ENCODE measurements at regions not wholly inside any gene's neighbourhood (a gene's known extent, or its start where the extent isn't known, plus 50 kb on each side); places are given as distances from the start of the nearest gene placed in this dataset.
"Not testable (repeated sequence)": the region's sequence is repeated elsewhere in the genome, so short reads cannot be mapped to it uniquely, and the experiment has no call there.

DNA sequence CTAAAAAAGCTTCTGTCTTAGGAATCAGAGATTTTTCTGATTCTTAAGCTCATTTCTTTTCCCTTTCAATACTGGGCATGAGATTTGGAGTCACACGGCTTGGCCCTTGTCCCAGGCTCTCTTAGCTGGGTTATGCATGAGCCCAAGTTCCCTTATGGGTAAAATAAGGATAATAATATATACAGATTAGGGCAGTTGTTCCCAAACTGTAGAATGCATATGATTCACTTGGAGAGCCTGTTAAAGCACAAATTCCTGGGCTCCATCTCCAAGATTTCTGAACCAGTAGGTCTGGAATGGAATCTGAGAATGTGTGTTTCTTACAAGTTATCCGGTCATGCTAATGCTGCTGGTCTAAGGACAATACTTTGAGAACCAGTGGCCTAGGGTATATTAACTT, 154.0 kb downstream of the REEP3 start:
- peak; percentile 85 for DNase-seq

DNA sequence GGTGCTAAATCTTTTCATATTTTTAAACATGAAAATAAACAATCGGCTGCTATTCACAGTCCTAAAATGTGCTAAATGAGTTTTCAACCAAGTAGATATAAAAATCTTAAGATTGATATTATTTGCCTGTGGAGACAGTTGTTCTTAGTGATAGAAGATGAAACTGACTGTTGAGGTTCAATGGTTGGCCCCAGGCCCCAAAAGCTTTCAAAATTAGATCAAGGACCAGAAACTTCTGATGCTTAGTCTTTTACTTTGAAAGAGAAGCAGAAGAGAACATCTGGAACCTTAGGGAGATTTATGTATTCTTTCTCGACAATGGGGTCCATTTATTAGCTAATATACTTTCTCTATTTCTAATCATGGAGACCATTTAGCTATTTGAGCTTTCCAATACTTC, 155.8 kb downstream of the REEP3 start:
- no peak for DNase-seq

DNA sequence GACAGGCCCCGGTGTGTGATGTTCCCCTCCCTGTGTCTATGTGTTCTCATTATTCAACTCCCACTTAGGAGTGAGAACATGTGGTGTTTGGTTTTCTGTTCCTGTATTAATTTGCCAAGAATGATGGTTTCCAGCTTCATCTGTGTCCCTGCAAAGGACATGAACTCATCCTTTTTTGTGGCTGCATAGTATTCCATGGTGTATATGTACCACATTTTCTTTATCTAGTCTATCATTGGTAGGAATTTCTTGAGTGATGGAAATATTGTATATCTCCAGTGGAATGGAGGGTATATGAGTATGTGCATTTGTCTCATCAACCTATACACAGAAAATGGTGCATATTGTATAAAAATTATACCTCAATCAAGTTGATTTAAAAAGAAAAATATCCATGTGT, 159.3 kb downstream of the REEP3 start:
- DNase-seq: not testable (repeated sequence)

DNA sequence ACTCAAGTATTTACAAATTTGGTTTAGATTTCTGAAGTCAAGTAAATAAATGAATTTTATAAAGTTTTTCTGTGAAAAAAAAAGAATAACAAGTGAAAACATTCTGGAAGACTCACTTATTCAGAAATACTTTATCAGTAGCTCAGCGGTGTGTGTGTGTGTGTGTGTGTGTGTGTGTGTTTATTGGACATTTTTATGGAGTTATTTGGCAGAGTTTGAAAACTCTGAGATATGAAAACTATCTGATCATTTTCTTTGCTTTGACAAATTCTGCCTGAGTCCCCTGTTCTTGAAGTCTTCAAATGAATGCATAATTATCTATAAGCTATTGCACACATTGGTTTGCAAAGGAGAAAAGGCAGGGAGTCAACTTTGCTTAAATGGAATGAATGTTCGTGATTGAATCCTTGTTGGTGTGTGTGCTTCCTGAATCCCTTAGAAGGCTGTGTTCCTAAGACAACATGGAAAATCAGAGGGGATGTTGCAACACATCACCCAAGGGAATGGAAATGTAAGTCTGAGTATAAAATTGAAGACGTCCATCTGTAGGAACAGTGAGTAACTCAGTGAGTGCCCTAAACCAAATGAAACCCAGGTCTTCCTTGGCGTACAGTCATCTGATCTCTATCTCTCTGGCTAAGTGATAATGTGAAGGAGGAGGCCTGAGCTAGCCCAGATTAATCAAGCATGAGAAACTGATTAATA, 160.9 kb downstream of the REEP3 start:
- peak; percentile 98 for DNase-seq

DNA sequence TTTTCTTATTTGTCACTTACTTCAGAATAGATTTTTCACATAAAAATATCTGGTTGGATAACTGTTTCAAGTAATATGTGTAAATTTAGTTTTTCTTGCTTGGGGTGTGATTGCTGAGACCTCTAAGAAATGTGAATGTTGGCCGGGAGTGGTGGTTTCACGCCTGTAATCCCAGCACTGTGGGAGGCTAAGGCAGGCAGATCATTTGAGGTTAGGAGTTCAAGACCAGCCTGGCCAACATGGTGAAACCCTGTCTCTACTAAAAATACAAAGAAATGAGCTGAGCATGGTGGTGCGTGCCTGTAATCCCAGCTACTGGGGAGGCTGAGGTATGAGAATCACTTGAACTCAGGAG, 161.5 kb downstream of the REEP3 start:
- not testable (repeated sequence) for DNase-seq

DNA sequence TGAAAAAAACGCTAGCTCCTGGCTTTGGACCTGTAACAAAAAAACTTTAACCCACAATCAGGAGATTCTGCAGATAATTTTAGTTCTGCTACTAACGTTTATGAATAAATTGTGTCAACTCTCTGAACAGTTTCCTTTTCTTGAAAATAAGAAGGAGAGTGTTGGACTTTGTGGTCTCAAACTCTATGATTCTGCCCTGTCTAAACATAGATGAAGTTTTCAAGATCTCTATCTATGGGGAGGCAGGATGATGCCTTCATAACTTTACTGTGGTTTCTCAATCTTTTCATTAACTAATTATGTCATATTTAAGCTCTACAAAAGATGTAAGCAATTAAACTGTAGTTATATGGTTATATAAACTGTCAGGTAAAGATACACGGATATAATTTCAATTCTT, 162.0 kb downstream of the REEP3 start:
- no peak for DNase-seq

DNA sequence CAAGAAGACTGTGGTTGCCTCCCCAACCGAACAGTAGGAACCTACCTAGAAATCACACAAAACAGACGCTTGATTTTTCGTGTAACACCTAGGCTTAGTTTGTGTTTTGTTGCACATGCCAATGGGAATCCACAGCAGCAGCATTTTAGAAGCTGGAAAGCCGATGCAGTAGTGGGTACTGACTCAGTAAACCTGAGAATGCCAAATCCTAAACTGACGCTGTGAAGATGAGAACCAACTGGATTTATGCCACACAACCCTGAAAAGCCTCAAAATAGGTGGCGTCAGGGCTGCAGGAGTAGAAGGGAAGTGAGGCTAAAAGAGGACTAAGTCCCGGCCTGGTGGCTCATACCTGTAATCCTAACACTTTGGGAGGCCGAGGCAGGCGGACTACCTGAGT, 162.5 kb downstream of the REEP3 start:
- DNase-seq: no peak

DNA sequence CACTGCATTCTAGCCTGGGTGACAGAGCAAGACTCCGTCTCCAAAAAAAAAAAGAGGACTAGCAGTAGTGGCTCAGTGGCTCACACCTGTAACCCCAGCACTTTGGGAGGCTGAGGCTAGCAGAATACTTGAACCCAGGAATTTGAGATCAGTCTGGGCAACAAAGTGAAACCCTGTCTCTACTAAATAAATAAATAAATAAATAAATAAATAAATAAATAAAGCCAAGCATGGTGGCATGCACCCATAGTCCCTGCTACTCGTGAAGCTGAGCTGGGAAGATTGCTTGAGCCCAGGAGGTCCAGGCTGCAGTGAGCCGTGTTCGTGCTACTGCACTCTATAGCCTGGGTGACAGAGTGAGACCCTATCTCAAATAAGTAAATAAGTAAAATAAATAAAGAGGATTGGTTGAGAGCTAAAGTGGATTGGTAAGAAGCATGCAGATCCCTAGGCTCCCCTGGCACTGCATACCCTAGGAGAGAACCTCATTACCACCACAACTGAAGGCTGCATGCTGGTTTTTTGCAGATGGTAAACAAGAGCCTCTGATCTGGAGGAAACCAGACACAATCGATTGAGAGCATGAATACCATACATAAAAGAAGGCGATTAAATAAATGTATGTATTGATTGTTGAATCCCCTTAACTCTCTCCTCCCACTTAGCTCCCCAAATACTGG, 163.2 kb downstream of the REEP3 start:
- DNase-seq: no peak

DNA sequence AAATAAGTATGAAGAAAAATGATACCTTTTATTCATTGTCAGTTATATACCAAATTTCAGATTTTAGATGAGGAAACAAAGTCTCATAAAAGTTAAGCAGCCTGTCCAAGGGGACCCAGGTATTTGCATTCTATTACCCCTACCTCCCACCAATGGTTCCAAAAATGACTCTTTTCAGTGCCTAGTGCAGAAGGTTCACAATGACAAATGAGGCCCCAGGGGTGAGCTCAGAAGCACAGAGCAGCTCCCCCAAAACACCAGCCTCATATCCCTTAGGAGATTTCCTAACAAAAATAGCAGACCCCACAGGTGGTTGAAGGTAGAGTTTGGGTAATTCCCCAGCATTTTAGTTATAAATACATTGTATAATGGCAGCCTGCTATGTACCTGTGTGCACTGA, 168.6 kb downstream of the REEP3 start:
- no peak for DNase-seq

DNA sequence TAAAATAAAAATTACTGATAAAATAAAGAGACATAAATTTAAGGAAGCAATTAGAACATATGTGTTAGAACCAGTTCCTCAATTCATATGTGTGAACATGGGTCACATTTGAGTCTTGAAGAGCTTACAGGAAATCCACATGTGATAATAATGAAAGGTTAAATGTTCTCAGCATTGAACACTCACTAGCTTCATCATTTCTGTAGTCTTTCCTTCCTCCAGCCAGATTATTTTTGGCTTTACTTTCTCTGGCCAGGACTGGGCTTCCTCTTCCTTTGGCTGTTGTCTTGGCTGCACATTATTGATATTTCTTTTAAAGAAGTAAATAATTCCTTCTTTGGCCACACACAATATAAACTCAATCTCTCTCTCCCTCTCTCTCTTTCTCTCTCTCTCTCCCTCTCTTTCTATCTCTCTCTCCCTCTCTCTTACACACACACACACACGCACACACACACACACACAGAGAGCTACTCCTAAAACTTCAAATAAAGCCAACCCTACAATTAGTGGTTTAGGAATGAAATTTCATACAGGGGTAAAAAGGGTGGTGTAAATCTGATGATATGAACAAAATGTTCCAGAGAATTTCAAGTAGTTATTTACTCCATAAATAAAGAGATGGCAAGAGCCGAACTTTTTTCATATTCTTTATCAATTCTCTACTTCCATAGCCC, 171.2 kb downstream of the REEP3 start:
- DNase-seq: no peak

DNA sequence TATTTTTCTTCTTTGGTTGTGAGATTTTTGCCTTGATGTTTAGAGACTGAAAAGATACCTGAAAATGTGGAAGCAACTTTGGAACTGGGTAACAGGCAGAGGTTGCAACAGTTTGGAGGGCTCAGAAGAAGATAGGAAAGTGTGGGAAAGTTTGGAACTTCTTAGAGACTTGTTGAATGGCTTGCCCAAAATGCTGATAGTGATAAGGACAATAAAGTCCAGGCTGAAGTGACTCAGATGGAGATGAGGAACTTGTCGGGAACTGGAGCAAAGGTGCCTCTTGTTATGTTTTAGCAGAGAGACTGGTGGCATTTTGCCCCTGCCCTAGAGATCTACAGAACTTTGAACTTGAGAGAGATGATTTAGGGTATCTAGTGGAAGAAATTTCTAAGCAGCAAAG, 171.8 kb downstream of the REEP3 start:
- not testable (repeated sequence) for DNase-seq

DNA sequence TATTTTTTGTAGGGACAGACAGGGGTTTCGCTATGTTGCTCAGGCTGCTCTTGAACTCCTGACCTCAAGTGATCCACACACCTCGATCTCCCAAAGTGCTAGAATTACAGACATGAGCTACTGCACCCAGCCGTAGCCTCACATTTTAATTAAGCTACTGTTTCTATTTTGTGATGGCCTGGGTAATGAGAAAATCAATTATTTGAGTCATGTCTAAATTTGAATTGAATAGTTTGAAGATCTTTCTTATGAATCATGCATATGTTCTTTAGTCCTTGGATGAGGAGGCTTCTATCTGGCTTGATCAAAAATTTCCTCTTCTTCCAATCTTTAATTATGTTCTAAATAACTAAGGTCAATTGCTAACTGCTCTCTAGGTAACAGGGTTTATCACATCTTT, 175.0 kb downstream of the REEP3 start:
- DNase-seq: no peak

DNA sequence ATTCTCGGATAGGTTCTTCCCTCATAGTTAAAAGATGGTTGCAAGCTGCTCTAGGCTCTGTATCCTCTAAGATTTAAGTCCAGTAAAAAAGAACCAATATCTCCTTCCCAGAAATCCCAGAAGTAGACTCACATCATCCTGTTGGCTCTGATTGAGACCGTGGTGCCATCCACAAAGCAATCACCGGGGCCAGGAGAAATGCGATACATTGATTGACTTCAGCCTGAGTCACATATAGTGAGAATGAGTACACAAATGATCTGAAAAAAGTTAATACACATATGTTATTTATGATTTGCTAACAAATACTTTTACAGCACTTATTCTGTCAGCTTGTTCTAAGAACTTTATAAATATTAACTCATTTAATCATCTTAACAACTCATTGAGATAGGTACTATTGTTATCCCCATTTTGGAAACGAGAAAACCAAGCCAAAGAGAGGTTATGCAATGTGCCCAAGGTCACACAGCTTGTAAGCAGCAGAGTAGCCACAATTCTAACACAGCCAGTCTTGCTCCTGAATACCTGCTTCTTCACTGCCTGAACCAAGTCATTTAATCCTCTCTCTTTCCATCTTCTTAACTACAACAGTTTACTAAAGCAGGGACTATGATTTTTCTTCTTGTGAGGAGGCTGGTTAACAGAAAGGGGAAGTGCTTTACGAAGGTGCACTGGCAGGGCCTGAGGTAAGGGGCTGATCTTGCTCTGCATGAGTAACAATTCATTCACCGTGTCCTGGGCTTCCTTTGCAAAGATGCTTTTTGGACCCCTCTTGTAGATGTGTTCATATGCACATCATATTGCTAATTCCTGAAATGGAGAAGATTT, 177.0 kb downstream of the REEP3 start:
- DNase-seq: no peak

DNA sequence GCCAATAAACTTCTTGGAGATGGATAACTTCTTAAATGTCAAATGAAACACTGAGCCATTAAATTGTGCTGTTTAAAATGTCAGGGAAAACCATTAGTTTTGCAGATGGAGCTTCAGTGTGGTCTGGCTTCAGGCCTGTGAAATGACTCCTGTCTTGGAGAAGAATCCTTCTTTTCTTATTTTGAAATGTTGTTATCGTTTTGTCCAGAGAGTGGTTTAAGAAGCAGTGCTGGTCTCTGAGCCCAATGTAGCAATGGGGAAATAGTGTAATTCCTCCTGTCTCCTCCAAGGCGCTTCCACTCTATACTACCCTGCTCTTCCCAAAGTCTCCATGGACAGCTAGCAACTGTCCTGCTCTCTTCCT, 177.6 kb downstream of the REEP3 start:
- no peak for DNase-seq

DNA sequence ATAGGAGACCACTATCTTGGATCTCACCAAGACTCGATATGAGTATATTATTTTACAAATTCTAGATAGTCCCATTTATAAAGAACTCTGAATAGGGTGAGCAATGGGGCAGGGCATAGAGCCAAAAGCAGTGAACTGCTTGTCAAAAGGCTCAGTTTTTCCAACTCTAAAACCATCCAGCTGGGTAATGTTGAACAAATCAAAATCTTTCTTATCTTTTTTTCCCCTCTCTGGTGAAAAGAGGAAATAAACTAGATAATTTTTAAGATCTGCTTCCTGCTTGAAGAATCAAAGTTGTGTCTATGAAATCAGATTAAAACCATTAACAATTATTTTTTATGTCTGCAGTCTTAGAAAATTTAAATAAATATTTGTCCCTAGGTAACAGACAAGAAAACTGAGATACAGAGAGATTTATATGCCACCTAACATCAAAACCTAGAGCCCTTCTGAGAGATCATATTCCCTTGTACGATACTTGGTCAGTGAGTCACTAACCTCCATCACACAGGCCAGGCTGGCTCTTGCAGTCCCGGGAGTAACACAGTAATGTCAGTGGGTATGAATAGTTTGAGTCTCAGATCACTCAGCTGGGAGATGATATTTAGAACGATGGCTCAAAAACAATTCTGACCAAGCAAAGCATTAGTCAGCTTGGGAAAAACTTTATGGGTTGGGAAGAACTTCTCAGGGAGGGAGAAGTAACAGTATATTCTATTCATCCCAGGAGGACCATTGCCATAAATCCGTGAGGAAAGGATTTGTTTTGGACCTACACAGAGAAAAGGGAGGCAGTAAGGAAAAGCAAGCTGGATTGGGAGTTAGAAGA, 178.8 kb downstream of the REEP3 start:
- peak; percentile 98 for DNase-seq

DNA sequence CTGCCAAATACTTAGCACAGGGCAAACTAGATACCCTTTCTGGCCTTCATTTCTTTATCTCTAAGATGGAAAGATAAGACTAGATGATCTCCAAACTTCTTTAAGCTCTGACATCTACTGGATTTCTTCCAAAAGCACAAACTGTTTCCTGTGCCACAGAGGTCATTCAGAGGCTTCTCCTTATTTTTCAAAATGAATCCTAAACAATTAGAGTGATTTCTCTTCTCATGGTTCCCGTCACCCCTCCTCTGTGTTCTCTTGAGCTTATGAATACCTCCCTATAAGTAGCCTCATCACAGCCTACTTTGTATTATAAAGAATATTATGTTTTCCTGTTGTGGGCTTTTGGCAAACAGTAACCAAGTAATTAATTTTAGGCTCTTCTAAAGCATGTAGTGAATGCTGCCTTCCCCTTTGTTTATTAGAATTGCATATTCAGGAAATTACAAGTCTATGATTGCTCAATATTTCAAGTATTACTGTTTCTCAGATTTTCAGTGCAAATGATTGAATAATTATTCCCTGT, 179.5 kb downstream of the REEP3 start:
- DNase-seq: peak; percentile 26

DNA sequence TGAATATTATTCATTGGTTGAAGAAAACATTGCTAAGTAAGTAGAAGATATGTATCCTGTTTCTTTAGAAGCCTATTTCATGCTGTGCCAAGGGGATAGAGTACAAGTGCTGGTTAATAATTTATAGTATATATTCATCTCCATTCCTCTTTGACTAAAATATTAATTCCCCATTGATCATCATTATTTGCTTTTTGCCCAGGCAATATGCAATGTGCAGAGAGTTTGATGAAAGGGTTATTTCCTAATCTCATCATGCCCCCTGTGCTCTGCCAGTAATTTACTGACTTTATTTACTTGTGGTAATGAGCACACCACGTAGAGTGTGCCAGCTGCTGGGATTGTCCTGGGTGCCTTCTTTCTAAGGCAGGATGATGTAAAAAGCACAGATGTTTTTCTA, 180.9 kb downstream of the REEP3 start:
- DNase-seq: no peak

DNA sequence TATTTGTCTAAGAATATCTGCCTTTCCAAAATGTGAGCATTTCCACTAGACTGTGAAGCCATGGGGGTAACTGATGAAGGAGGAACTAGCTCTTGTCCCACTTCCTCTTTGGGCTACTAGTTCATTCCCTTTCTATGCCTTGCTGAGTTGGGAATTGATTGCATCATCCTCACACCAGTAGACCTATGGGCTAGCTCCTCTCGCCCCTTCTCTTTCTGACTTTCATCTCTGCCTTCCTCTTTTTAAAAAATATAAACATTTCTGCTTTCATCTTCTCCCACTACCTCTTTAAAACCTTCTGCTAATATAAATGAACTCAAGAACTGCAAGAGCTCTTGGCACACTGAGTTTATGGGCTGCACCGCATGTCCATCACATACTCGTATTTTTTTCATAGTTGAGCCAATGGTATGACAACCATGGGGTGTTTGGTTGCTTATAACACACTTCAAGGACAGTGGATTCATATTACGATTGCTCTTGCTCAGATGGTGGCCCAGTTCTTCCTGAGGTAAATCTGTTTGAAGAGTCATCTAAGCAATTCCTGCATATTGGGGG, 182.0 kb downstream of the REEP3 start:
- peak; percentile 74 for DNase-seq

DNA sequence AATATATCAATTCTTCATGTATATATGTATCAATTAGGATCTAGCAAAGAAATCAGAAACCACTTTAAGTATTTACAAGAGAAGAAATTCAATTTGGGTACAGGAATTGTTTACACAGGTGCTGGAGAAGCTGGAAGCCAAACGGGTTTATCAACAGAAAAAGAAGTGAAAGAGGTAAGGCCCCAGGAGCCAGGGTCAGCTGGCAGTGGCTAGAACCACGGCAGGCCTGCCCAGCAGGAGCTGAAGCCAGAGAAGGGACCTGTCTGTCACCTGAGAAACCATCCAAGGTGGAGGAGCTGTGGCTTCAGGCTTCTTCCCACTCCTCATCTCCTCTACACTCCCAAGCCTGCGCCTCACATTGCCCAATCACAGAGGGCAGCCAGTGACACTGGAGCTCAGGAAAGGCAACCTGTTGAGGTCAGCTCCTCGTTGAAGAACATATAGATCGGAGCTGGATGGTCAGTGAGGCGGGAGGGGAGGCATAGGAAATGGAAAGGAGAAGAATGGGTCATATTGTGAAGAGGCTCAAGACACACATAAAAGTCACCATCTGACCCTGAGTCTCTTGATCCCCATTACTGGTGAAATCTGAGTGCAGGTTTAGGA, 182.6 kb downstream of the REEP3 start:
- DNase-seq: no peak

DNA sequence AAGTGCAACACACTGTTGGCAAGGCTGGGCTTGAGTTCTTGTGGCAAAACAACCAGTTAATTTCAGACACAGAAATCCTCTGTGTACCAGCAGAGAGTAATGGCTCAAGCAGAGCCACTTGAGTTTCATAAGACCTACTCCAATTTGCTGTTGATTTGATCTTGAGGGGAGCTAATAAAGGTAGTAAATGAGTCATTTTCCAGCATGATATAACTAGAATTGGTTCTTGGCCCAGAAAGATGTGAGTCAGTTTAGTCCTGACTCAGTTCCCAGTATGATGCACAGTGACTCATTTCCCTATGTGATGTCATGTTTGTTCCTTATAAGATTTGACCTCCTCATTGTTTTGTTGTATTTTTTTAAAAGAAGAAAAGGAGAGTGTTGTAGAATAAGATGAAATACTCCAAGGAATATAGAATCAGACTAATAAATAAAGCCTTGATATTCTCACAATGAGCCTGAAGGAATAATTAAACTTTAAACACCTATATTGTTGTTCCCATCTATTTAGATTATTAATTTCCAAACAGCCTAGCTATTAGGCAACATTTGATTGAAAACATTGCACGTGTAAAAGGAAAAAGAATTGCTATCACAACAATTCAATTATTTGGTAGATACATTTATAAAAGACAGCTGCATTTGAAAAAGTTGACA, 186.2 kb downstream of the REEP3 start:
- DNase-seq: peak; percentile 96

DNA sequence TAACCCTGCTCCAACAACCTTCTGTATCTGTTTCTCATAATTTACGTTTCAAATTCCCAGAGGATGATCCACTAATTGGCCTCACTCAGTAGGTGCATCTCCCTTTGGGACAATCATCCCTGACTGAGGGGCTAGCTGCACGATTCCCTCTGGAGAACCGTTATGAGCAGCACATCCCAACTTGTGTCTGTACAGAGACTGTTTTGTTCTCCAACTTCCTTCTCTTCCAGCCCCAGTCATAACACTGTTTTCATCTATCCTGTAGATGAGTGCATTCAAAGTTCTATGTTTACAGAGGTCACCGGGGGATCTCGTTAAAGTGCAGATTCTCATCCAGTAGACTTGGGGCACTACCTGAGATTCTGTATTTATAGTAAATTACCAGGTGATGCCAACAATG, 187.2 kb downstream of the REEP3 start:
- DNase-seq: no peak
